DMS53 treated with DMSO at 0.1 percent for 48 hours (cell line): ENCODE measurements at regions not wholly inside any gene's neighbourhood (a gene's known extent, or its start where the extent isn't known, plus 50 kb on each side); places are given as distances from the start of the nearest gene placed in this dataset.

ENCODE experiments used
- DNase-seq: peaks from one replicate; lab custom pipeline; 2025; ENCODE audit not compliant: unreplicated experiment; lab: John Stamatoyannopoulos, UW

DNA sequence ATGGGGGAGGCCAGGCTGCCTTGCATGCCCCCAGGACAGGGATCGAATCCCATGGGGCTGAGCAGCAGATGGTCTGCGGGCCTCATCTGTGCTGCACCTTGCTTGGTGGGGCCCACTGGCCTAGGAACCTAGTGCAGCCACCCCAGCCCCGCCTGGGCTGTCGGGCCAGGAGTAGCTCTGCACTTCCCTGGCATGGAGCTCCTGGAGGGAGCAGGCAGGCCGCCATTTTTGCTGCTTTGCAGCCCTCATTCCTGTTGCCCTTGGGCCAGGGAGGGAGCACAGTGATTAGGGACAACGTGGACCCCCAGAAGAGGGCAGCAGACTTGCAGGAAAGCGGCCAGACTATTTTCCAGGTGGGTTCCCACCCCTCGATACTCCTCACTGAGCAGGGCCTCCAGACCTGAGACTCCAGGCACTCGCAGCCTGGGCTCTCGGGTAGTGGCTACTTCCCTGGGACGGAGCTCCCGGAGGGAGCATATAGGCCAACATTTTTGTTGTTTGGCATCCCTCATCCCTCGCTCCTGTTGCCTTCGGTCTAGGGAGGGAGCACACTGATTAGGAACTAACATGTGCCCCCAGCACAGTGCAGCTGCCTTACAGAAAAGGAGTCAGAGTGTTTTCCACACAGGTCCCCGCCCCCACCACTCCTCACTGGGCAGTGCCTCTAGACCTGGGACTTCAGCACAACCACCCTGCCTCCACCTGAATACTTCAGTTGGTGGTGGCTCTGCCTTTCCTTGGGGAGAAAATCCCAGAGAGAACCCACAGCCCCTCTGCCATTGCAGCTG is 99.5 kb downstream of the MAIP1 start:
- no peak for DNase-seq

DNA sequence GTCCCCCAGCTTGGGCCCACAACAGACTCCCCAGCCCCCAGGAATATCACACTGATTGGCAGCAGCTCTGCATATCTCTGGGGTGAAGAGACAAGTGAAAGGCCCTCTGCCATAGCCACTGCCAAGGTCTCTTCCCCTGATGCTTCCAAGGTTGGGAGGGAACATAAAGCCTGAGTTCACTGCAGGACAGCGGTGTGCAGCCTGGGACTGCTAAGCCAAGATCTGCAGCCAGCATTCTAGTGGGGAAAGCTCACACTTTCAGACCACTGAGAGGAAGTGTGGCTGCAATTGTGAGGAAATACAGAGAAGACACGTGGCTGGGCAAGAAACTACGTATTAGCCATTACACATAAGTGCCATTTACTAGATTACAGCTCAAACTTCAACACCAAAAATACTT is 100.7 kb downstream of the MAIP1 start:
- no peak for DNase-seq

DNA sequence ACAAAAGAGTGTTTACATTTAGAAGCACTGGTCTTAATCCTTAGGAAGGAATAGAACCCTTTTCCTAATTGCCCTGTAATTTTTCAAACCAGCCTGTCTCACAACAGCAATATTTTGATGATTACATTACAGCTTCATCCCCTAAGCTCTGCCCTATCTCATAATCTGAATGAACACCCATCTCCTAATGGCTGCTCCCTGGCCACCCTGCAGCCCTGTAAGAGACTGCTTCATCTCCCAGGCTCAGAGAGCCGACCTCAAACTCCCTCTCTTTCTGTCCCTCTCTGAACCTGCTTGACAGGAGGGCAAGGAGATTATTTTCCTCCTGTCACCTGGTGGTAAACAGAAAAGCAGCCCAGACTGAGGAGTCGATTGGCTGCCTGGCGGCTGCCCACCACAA is 107.8 kb downstream of the MAIP1 start:
- DNase-seq = no peak

DNA sequence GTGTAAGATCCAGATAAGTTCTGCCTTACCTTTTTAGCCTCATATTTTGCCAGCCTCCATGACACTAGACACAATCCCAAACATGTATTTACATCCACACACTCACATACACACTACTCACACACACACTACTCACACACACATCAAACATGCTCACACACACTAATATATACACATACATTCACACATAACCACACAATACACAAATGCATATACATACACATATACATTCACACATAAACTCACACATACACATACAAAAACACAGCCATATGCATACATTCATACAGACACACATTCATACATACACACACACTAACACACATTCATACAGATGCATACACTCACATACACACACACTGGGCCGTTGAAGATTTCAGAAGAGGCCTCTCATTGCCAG is 109.5 kb downstream of the MAIP1 start:
- no peak for DNase-seq

DNA sequence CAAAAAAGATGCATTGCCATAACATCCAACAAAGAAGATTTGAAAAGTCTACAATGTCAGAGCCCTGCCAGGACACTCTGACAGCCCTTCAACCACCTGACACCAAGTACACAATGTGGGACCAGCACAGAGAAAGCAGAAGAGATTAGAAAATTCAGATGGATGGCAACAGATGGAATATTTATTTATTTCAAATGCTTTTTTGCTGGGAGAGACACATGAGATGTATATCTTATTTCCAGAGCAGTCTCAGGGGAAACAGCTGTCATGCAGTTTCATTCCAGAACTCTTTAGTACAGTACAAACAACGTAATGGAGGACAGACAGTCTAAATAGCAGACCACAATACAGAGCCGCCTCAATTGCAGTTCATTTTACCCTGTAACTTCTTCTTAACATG is 110.1 kb downstream of the MAIP1 start:
- DNase-seq = no peak

DNA sequence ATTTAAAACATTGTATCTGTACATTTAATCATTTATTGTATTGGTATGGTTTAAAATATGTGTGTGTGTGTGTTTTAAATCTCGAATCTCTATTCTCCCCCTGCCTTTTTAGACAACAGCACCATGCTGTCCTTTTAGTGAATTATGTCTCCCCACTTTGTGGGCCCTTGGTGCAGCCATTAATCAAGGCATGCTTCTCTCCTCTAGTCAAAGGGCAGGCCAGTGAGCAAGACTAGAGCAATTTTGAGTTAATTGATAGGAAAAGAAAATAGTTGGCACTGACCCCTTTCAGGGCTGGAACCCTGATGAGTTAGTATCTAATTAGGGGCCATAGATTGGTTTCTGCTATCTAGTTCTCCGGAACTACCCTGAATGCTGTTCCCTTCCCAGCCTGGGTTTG is 111.0 kb downstream of the MAIP1 start:
- no peak for DNase-seq

DNA sequence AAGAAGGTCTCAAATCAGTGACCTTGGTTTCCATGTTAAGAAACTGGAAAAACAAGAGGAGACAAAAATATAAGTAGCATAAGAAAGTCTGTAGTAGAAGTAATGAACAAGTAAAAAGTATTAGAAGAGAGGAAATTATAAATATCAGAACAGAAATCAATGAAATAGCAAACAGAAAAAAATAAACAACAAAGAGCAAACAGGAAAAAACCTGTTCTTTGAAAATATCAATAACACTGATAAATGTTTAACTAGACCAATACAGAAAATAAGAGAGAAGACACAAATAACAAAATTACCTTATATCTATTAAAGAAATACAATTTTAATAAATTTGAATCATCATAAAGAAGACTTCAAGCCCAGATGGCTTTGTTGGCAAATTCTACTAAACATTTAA is 113.3 kb downstream of the MAIP1 start:
- DNase-seq = no peak

DNA sequence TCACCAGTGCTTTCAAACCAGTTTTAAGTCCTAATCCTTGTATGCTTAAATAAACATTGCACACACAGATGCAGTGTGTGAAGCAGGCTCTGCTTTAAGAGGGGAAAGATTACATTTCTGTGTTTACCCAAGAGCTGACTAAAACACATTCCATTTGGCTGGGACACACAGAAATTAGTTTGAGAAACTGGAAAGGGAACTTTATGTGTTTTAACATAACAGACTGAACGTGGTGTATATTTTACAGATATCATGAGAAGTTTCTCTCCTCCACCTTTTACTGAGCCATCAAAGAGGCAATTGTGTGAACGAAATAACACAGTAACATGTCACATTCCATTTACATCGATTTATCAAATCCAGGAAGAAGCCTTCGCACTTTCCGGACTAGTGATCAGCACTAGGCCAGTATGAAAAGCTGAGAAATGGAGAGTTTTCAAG is 121.8 kb downstream of the MAIP1 start:
- peak; percentile 80 for DNase-seq

DNA sequence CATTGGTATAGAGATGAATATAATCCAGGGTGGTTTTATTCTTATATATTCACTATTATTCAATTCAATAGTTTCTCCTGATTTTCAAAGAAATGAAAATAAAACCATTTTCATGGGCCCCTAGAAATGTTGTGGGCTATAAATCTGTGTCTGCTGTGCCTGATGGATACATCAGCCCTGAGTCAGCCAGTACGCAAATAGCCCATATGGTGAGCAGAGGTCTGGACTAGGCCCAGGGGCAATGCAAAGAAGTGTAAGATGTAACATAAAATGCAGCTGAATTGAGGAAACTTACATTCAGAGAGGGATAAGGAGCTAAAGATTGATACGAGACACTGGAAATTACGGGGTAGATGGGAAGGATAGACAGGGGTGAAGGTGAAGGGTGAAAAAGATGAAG is 122.5 kb downstream of the MAIP1 start:
- DNase-seq = no peak

DNA sequence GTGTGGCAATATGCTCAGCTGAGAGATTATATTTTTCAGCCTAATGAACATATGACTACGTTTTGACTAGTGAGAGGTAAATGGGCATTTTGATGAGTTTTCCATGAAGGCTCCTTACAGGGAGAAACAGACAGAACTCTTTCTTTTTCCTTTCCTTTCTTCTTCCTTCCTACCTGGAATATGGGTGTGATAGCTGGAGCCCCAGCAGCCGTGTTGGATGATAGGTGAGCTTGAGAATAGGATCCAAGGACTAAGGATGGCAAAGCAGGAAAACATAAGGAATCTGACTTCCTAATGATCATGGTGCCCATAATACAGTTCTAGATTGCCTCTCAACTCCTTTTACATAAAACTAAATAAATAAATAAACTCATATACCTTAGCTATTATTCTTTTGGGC is 124.0 kb downstream of the MAIP1 start:
- no peak for DNase-seq

DNA sequence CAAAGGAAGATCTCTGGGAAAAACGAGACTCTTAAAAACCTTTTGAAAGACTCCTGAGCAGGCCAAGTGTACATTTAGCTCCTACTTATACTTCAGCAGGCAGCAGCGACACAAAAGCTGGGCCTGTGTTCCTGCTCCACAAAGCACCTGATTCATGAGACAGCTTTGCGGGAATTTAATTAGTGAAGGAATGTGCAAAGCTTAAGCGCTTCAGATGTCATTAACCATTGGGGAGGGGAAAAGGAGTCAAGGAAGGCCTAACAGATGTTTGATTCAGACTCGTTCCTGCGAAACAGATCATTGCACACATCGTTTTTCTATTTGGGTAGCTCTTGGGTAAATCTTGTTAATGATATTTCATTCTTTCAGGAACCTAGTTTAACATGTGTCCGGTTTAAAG is 125.9 kb downstream of the MAIP1 start:
- no peak for DNase-seq

DNA sequence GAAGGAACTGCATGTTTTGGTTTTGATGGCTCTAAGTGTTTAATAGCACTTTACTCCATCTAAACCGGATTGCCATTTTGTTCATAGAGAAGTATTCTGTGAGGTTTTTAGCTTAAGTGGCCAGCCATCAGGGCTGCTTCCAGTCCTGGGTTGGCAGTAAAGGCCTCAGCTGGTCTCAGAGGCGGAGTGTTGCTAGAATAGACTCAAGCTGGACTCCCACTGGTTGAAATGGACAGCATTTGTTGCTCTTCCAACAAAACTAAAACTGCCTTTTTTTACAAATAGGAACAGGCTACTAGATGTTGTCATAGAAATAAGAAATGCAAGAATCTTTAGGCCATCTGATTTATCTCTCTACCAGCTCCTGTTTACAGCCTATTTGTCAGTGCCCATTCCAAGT is 126.4 kb downstream of the MAIP1 start:
- no peak for DNase-seq

DNA sequence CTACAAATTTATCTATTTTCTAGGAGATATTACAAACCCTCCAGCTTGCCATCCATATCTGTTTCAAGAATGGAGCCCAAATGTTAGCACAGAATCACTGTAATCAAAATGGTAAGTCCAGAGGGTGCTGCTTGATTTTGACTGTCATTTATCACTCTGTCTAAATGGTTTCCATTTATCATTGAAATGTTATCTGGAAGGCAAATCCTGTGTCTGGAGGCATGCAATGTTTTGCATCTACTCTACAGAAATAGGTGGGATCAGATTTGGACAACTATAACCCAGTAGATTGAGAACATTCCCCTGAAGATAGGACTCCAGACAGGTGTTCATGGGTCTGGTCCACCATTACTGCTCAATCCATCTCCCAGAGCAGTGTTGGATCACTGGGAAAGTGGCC is 128.7 kb downstream of the MAIP1 start:
- DNase-seq = no peak

DNA sequence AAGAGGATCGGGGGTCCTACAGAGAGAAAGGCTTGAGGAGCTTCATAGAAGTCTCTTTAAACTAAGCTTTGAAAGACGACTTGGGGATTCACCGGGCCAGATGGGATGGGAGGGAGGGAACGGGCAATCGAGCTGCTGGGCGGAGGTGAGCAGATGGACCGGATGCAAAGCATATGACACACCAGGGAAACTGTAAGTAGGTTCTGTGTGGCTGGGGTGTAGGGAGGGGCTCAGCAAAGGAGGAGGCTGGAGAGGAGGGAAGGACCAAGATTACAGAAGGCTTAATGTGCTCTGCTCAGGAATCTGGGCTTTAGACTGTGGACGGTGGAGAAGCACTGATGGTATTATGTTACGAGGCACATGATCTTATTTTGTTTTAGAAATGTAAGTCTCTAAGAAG is 131.5 kb downstream of the MAIP1 start:
- no peak for DNase-seq

DNA sequence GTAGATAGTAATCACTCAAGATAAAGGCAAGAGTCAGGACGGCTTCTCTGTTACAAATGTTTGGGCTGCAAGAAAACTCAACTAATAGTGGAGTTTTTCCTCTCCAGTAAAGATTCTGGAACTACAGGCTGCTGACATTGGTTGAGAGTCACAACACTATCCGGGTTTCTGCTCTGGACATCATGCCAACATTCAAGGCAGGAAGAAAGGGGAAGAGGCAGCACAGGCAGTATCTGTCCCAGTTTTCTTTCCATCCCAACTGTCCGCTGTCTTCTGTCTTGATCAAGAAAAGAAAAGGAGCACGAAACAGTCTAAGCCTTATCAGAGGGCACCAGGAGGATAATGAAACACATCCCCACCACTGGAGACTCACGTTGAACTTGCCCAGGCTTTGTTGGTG is 132.1 kb downstream of the MAIP1 start:
- no peak for DNase-seq

DNA sequence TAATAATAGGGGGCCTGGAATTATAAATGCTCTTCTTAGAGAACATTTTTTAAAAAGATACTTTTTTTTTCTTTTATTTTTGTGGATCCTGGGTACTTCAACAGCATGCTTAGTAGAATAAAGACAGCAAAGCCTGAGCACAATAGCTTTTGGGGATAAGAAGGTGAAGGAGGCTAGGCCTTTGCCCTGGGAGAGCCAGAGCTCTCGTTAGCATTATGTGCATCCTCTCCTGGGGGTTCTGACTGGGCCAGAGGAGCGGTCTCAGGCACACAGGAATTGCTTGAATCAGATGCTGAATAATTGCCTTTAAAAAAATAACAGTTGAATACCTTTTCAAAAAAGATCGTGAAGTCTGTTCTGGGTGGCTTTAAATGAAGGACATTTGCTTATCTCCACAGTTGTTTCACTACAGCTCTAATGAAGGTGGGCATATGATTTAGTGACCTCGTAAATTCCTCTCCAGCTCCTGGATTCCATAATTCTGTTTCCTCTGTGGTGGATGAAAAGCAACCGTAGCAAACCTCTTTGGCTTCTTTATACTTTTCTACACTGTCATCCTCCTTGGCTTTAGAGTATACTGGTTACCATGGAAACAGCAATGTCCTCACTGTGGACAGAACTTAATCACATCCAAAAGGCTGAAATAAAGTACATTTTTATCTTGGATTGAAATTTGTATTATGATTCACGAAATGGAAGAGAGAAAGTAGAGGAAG is 133.8 kb downstream of the MAIP1 start:
- DNase-seq = no peak

DNA sequence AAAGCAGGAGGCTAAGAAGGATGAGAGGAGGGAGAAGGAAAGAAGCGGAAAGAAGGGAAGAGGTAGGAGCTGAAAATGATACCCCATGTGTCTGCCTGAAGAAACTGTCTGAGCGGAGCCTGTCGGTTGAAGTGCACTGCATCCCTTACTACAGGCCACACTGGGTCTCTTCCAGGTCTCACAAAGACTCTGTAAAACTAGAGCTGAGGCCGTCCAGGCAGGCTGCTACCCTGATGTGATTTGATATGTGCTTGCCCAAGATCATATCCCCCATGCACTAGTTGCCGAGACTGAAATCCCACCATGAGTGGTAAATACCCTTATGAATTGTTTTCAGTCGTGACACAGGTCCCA is 134.4 kb downstream of the MAIP1 start:
- DNase-seq = no peak

DNA sequence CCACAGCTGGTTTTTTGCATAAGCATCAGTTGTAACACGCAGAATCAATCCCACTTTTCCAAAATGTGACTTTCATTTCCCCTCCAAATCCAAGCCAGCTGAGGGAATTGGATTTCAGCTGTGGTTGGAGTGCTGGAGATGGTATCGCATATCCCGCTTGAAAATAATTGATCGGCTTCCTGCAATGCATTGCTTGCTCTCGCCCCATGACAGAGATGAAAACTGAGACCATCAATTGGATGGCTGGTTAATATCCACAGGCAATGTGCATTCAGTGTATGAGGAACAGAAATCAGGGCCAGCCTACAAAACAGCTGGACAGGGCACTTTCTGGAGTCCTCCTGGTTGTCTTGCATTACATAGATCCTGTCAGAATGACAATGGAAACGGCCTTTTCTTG is 135.3 kb downstream of the MAIP1 start:
- no peak for DNase-seq

DNA sequence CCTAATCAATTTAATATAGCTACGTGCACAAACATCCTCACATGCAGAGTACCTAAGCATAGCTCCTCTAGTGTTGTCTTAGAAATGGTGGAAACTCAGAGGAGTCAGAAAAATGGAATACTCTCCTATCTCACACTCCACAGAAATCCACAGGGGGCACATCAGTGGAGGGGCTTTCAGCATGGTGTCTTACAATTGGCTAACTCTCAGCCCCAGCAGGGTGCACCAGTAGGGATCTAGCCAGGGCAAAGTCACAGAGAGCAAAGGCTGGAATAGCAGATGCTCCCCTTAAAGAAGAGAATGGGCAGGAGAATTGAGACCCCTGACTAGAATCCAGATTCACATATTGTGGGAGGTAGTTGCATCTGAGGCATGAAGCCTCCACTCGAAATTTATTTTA is 135.7 kb downstream of the MAIP1 start:
- no peak for DNase-seq

DNA sequence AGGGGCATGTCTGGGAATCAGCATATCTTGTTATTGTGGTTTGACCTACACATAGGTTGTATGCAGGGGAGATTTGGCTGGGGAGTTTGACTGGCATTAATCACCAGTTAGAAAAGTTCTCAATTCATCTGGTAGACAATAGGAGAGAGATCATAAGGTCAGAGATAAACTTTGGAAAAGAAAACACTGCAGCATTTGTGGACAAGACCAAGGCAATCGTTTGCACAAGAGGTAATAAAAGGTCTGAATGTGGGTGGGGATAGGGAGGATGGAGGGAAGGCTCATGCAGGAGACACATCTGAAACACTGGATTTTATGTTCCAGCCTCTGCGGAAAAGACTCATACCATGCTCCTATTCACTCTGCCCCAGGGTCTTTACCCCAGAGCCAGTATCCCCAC is 136.9 kb downstream of the MAIP1 start:
- DNase-seq = no peak

DNA sequence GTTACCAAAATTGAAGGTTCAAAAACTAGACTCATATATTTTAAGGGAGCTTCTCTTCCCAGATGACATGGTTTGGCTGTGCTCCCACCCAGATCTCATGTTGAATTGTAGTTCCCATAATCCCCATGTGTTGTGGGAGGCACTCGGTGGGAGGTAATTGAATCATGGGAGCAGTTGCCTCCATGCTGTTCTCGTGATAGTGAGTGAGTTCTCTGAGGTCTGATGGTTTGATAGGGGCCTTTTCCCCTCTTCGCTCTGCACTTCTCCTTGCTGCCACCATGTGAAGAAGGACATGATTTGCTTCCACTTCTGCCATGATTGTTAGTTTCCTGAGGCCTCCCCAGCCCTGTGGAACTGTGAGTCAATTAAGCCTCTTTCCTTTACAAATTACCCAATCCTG is 140.1 kb downstream of the MAIP1 start:
- no peak for DNase-seq

DNA sequence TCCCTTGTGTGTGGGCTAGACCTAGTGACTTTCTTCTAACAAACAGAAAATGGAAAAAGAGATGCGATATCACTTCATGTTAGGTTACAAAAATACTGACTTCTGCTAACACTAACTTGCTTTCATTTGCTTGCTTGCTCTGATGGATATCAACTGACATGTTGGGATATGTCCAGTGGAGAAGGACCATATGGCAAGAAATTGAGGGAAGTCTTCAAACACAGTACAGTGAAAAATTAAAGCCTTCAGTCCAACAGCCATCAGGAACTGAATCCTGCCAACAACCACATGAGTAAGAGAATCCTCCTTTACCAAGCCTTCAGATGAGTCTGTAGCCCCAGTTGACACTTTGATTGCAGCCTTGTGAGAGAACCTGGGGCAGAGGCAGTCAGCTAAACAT is 143.9 kb downstream of the MAIP1 start:
- no peak for DNase-seq

DNA sequence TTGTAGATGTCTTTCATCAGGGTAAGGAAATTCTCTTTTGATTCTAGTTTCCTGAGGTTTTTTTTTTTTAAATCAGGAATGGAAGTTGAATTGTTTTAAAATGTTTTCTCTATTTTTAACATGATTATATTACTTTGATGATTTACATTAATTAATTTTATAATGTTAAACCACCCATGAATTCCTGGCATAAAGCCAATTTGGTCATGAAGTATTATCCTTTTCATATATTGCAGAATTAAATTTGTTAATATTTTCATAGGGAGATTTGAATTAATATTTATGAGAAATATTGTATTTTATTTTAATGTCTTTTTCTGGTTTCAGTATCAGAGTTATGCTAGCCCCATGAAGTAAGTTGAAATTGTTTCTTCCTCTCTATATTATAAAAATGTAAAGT is 144.6 kb downstream of the MAIP1 start:
- no peak for DNase-seq
